Hepatocyte (in vitro differentiated cells): ENCODE measurements at regions not wholly inside any gene's neighbourhood (a gene's known extent, or its start where the extent isn't known, plus 50 kb on each side); places are given as distances from the start of the nearest gene placed in this dataset.

Source experiments
- EZH2 ChIP-seq: fragments of 200-600 bp; sonication (generic); IDR thresholded peaks from 2 replicates; pipeline ENCODE4 v1.6.1; 2016; ENCODE audit warnings: antibody characterized with exemption, mild to moderate bottlenecking, borderline replicate concordance
- TF ChIP-seq, protein P1 (sequence below): fragments of 200-600 bp; sonication (generic); IDR thresholded peaks from 2 replicates; pipeline ENCODE4 v1.5.1; 2016; ENCODE audit warnings: antibody characterized with exemption, mild to moderate bottlenecking; ENCODE audit not compliant: poor library complexity

DNA sequence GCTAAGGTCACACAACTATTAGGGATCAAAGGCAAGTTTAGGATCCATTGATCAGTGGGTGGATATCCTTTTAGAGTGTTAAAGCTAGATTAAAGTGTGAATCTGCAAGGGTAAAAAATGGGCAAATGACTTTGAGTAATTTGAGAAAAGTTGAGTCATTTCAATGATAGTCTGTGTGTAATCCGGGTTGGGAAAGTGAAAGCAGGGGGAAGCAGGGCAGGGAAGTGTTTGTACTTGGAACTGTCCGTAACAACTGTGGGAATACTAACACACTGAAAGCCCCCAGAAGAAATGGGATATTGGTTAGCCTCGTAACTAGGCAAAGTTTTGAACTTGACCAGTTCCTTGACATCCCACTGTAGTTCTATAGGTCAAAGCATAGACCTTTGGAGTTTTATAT is 187.2 kb upstream of the SLITRK3 start:
- no peak for TF ChIP-seq EZH2
- TF ChIP-seq, protein P1, sequence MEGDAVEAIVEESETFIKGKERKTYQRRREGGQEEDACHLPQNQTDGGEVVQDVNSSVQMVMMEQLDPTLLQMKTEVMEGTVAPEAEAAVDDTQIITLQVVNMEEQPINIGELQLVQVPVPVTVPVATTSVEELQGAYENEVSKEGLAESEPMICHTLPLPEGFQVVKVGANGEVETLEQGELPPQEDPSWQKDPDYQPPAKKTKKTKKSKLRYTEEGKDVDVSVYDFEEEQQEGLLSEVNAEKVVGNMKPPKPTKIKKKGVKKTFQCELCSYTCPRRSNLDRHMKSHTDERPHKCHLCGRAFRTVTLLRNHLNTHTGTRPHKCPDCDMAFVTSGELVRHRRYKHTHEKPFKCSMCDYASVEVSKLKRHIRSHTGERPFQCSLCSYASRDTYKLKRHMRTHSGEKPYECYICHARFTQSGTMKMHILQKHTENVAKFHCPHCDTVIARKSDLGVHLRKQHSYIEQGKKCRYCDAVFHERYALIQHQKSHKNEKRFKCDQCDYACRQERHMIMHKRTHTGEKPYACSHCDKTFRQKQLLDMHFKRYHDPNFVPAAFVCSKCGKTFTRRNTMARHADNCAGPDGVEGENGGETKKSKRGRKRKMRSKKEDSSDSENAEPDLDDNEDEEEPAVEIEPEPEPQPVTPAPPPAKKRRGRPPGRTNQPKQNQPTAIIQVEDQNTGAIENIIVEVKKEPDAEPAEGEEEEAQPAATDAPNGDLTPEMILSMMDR: no peak
